GM12865 (cell line): ENCODE measurements at regions not wholly inside any gene's neighbourhood (a gene's known extent, or its start where the extent isn't known, plus 50 kb on each side); places are given as distances from the start of the nearest gene placed in this dataset.
"Not testable (repeated sequence)": the region's sequence is repeated elsewhere in the genome, so short reads cannot be mapped to it uniquely, and the experiment has no call there.

Source experiments
- DNase-seq: peaks from one replicate; pipeline ENCODE4 v3.0.0; 2010; ENCODE audit warnings: low read depth
- H3K4me3 ChIP-seq: 2 replicates; pipeline ENCODE4 v1.5.1; 2011; ENCODE audit warnings: mild to moderate bottlenecking, low read depth, low read length, control low read depth
- TF ChIP-seq, protein P1 (sequence below): IDR thresholded peaks from 2 replicates; pipeline ENCODE4 v1.5.1; 2011; ENCODE audit warnings: low read length, control low read depth, low read depth, inconsistent platforms; ENCODE audit not compliant: insufficient read depth; ENCODE audit errors: missing control alignments

GRCh38 chr19:30810726-30811125 lies 438.5 kb downstream of the ZNF536 start:
- H3K4me3 ChIP-seq = no peak overlapping the region
- TF ChIP-seq, protein P1, sequence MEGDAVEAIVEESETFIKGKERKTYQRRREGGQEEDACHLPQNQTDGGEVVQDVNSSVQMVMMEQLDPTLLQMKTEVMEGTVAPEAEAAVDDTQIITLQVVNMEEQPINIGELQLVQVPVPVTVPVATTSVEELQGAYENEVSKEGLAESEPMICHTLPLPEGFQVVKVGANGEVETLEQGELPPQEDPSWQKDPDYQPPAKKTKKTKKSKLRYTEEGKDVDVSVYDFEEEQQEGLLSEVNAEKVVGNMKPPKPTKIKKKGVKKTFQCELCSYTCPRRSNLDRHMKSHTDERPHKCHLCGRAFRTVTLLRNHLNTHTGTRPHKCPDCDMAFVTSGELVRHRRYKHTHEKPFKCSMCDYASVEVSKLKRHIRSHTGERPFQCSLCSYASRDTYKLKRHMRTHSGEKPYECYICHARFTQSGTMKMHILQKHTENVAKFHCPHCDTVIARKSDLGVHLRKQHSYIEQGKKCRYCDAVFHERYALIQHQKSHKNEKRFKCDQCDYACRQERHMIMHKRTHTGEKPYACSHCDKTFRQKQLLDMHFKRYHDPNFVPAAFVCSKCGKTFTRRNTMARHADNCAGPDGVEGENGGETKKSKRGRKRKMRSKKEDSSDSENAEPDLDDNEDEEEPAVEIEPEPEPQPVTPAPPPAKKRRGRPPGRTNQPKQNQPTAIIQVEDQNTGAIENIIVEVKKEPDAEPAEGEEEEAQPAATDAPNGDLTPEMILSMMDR = no peak
- DNase-seq = no peak

DNA sequence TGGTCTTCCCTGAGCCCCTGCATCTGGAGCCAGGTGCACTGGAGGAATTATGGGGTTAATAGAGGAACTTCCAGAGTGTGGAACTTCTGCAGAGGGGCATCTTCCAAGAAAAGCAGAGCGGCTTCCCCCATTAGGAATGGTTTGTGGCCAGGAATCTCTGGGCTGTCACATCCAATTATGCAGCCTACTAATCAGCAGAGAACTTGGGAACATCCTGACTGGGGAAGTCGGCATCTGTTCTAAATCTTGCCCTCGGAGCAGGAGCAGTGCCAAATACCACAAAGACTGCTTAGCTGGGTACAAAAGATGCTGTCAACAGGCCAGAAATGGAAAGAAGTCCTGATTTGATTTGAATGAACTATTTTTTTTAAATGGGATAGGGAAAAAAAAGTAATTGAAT lies 435.1 kb downstream of the ZNF536 start:
- TF ChIP-seq, protein P1 = no peak
- no peak for DNase-seq
- no peak overlapping the region for H3K4me3 ChIP-seq

- TF ChIP-seq, protein P1 = no peak
- no peak overlapping the region for H3K4me3 ChIP-seq
- DNase-seq = no peak
These were observed 434.1 kb downstream of the ZNF536 start for GRCh38 chr19:30806311-30806710.

- DNase-seq = no peak
- TF ChIP-seq, protein P1 = no peak
- H3K4me3 ChIP-seq = no peak overlapping the region
These were observed 432.6 kb downstream of the ZNF536 start for GRCh38 chr19:30804751-30805150.

DNA sequence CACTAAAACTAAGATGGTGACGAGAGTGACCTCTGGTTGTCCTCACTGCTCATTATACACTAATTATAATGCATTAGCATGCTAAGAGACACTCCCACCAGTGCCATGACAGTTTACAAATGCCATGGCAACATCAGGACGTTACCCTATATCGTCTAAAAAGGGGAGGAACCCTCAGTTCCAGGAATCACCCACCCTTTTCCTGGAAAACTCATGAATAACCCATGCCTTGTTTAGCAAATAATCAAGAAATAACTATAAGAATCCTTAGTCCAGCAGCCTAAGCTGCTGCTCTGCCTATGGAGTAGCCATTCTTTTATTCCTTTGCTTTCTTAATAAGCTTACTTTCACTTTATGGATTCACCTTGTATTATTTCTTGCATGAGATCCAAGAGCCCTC lies 432.1 kb downstream of the ZNF536 start:
- DNase-seq, H3K4me3 ChIP-seq: not testable (repeated sequence)

GRCh38 chr19:30802424-30803013 lies 430.3 kb downstream of the ZNF536 start:
- TF ChIP-seq, protein P1 = no peak
- no peak overlapping the region for H3K4me3 ChIP-seq
- DNase-seq = no peak

DNA sequence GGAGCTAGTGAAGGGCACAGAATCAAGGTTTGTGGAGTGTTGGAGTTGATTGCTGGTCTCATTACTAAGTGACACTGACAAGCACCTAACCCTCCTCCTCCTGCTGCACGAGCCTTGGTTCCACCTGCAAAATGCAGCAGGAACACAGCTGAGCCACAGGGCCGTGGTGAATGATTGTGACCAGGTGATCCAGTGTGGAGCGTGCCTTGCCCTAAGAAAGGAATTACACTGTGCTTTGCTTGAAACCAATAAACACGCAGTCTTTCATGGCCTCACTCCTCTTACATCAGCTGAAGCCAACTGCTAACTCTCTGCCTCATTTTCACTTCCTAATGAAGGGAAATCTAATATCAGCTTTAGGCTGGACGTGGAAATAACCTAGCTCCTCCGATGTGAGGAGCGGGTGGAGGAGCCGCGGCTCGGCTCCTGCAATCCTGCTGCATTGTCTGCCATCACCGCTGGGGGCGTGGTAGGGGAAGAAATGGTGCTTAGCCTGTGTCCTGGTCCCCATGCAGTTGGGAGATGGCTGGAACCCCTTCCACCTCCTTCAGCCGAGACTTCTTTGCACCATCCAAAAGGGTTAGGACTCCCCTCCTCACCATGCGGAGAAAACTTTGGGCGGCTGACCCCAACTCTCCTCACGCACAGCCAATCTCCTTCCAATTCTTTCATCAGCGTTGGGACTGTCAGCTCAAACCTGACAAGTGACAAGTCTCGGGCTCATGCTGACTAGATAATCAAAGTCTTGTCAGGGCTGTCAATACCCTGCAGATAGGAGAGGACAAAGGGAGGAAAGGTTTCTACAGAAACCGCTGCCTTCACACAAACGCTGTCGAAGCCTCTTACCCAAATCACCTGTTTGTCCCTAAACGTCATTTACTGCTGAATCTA lies 427.9 kb downstream of the ZNF536 start:
- H3K4me3 ChIP-seq = no peak overlapping the region
- DNase-seq = no peak
- TF ChIP-seq, protein P1 = peak; percentile 39
